ENCODE measurements at regions not wholly inside any gene's neighbourhood (a gene's known extent, or its start where the extent isn't known, plus 50 kb on each side); places are given as distances from the start of the nearest gene placed in this dataset.

GRCh38 chr4:128686032-128686465 lies 123.5 kb upstream of the JADE1 start (continued):
- TF ChIP-seq CEBPZ (IDR thresholded peaks at IDR 0.05; ENCODE audit: borderline replicate concordance, low read depth, low read length) (no peak), ZNF778 (CRISPR knock-in tag; IDR thresholded peaks at IDR 0.05) (no peak), TSHZ1 (CRISPR knock-in tag; IDR thresholded peaks at IDR 0.05) (no peak), SMARCC2 (IDR thresholded peaks at IDR 0.05; ENCODE audit: low read depth) (peak; percentile 47; the same call in 1 of the 2 replicates), MIER1 (IDR thresholded peaks at IDR 0.05; ENCODE audit: low read depth) (no peak), ZNF766 (CRISPR knock-in tag; conservative IDR thresholded peaks at IDR 0.05) (no peak), ZNF696 (CRISPR knock-in tag; conservative IDR thresholded peaks at IDR 0.05) (no peak), ZNF707 (CRISPR knock-in tag; conservative IDR thresholded peaks at IDR 0.05) (0 out of 2 replicates have a peak, but pooled peaks have one; percentile 29)
